NCI-H345 (cell line): ENCODE measurements at regions not wholly inside any gene's neighbourhood (a gene's known extent, or its start where the extent isn't known, plus 50 kb on each side); places are given as distances from the start of the nearest gene placed in this dataset.

ENCODE experiments used
- DNase-seq: peaks from one replicate; lab custom pipeline; 2025; lab: John Stamatoyannopoulos, UW

DNA sequence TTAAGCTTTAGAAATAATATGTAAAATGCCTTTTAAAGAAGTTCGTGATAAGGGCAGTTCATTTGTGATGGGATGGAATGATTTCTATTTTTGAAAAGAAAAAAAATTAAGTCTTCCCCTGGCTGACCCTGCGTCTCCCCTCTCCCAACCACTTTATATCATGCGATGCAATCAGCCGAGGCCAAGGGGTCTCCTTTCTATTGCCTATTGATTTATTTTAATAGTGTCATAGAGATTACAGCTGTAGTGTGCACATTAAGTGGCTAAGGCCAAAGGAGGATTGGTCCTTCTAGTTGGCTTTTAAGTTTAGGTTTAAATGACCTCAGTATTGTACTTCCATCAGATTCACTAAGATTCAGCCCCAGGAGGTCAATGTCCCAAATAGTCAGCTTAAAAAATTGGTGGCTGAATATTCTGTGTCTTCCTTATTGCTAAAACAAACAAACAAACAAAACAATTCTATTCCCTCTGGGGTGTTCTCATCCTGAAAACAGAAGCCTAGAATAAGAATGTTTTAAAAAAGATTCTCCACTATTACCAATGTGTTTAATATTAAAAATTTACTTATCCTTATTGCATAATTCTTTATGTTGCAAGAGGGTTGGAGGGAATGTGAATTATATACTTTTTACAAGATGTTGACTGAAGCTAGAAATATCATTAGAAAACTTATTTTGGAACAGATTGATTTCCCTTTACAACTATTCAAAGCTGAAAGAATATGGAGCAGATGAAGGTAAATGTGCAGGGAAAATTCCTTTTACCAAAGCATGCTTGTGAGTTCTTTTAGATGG lies 359.1 kb downstream of the SAMD5 start:
- DNase-seq: no peak

DNA sequence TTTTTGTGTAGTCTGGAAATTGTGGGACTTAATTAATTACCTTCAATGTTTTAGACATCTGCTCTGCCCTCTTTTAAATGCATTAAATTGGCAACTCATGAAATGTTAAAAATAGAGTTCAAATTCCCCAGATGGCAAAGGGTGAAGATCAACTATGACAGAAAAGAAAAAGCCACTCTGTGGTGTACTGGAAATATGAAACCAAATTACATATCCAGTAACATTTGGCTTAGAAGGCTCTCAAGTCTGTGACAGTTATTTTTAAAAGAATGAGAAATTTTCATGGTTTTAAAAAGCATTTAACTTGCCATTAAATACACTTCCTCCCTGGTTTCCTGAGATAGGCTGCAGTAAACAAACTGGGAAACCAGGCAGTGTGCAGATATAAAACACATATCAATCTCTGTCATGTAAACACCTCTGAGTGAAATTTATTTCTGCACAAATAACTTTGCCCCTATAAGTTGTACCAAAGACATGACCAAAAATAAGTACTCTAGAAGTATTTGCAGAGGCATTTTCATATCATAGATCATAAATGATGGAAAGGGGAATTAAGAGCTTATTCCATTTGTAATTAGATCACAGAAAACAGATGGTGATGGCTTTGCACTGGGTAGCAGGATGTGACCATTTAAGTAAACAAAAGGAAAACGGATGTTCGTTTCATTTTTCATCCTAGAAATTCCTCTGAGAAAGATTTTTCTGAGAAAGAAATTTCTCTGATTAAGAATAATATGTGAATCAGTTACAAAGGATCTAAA lies 360.1 kb downstream of the SAMD5 start:
- DNase-seq: no peak

DNA sequence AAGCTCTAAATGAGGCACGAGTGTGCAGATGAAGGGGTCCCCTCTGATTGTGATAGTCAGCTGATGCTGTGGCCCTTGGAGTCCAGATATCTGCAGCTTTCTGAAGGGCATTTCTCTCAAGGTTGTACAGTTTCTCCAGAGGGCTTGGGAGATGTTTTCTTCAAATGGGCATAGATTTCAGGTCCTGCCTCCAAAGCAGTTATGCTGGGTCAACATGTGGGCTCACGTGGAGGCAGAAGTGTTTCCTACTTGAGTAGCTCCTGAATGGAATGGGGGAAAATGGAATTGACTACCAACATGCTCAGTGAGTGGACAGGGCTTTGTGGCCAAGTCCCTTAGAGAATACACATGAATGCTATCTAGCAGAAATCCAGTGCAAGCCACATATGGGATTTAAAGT lies 360.7 kb downstream of the SAMD5 start:
- DNase-seq: no peak

DNA sequence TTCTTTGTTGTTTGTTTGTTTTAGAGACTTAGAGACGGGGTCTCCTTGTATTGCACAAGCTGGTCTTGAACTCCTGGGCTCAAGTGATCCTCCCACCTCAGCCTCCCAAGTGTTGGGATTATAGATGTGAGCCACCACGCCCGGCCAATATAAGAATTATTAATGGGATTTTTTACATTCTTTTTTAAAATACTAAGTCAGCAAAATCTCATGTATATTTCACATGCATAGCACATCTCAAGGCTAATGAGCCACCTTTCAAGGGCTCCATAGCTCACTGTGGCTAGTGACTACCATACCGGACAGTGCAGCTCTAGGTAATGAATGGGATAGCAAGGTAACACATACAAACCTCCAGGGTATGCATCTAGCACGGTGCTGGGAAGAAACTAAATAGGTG lies 361.4 kb downstream of the SAMD5 start:
- no peak for DNase-seq

DNA sequence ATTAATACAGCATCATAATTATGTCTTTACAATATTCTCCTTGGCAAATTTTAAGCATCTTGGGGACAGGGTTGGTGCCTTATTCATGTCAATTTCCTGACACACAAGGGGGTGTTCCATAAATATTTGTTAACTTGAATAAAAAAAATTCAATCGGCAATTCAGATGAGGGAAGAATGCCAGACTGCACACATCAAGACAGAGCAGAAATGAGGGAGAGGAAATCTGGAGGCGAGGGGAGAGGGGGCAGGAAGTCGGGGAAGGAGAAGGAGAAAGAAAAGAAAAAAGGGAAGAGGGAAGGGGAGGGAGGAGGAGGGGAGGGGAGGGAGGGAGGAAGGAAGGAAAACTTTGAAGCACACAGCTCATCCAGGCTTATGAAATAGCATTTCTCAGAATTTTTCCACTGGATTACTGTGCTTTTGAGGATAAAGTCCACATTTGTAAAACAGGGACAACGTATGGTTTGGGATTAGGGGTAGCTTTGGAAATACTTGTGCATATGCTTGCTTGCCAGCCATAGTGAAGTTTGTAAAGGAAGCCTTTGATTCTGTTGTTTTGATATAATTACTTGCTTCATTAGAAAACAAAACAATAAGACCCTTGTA lies 362.1 kb downstream of the SAMD5 start:
- DNase-seq: no peak

DNA sequence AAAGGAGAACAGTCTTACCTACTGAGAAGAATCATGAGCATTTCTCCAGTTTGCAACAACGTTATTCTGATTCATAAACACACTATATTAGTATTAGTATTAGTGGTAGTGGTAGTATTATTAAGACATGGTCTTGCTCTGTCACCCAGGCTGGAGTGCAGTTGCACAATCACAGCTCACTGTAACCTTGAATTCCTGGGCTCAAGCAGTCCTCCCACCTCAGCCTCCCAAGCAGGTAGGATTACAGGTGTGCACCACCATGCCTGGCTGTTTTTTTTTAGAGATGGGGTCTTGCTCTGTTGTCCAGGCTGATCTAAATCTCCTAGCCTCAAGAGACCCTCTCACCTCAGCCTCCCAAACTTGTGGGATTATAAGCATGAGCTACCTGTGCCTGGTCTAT lies 363.5 kb downstream of the SAMD5 start:
- DNase-seq: no peak

DNA sequence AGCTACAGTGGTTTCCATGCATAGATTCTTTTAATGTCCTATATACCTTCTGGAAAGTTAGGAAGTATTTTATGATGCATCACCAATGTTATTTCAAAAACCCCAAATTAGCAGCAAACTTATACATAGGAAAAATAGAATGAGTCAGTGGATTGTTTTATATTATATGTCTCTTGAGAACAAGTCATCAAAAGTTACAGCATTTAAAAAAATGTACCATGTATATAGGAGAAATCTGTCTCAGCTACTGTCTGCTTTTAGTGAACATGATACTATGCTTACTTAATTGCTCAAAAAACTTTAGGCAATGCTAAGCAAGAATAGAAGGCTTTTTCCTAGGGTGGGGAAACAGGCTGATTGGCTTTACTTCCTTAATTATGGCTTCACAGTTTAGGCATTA lies 365.3 kb downstream of the SAMD5 start:
- no peak for DNase-seq

DNA sequence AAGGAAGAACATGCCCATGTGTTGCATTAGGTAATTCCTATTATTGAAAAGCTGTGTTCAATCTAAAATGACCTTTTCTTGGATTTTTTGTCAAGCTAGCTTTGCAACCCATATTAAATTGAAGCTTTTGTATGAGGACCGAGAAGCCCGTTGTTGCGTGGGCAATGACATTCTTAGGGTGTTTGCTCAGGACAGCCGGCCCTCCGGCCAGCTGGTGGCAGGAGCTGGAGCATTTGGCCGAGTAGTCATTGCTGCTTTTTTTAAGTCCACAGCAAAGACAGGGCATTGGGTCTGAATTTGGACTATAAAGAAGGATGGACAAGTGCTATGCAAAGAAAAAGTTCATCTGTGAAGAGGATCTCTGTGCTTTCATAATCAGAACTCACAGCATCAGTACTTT lies 365.8 kb downstream of the SAMD5 start:
- DNase-seq: no peak

DNA sequence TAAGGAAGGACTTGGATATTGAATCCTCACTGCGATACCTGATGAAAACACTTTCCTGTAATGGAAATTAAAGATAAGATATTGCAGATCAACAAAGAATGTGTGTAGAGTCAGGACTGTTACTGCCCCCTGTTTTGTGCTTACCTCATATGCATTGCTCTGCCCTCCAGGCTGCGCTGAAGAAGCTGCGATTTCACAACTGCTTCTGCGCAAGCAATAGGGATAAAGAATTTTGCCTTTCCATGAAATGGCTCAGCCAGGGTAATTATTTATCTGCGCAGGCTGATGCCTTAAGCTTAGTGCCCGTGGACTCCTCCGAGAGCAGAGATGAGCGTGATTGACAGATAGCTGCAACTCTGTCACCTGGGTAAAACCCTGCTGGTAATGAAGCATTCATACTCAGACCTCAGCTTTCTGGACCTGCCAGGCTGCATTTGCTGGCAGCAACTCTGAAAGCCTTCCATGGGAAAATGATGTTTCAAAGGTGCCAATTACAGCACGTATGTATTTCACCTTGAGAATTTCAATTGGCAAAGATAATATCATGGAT lies 370.6 kb downstream of the SAMD5 start:
- DNase-seq: no peak

DNA sequence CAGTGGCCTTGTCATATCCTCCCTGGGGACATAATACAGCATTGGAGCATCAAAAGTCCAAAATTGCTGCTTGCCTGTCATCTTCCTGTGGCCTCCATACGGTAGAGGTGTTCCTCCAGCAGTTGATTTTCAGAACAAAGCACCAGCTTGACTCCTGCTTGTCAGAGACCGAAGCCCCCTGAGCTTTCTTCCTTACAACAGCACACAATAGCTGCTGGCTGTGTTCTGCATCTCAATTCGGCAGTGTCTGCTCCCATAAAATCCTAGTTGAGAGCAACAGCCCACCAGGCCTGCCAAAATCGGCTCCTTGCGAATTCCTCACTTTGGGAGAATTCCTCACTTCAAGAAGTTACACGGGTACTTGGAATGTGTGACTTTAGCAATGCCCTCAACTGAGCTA lies 372.9 kb downstream of the SAMD5 start:
- DNase-seq: no peak

DNA sequence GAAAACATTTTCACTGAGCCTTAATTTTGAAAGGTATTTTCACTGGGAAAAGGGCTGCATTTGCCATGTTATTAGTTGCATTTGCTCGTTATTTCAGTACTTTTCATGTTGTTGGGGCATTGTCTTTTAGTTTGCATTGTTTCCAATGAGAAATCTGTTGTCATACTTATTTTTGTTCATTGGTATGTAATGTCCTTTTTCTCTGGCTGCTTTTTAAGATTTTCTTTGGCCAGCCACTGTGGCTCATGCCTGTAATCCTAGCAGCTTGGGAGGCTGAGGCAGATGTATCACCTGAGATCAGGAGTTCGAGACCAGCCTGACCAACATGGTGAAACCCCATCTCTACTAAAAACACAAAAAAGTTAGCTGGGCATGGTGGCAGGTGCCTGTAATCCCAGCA lies 379.9 kb downstream of the SAMD5 start:
- no peak for DNase-seq

DNA sequence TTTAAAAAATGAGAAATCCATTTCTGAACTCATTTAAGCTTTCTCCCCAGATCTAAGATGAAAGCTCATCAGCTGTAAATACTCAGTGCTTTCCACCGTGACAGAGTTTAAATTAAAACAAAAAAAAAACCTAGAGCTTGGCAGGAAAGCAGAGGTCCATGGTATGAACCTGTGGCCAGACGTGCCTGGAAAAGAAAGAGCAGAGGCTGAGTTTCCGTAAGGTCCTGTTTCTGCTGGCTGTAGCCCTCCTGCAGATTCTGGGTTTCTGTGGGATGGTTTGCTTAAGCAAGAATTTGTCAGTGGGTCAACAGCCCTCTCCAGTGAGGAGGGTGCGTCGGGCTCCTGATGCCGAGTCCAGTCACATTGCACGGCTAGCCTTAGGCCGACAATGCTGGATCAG lies 383.2 kb downstream of the SAMD5 start:
- DNase-seq: no peak

DNA sequence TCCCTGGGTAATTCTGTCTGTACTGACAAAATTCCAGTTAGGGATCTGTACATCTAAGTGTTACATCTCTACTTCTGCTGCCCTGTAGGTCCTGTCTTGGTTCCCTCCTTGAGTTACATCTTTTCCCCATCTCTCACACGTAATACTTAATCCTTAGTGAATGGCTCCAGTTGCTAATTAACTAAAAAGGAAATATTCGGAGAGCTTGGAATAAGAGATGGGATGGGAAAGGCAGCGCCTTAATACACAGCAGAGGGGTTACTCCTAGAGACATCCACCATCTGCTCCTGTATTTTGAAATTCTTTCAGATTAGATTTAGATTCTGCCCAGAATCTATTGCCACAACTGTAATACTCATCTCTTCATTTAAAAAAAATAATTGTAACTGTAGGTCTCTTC lies 384.0 kb downstream of the SAMD5 start:
- no peak for DNase-seq

DNA sequence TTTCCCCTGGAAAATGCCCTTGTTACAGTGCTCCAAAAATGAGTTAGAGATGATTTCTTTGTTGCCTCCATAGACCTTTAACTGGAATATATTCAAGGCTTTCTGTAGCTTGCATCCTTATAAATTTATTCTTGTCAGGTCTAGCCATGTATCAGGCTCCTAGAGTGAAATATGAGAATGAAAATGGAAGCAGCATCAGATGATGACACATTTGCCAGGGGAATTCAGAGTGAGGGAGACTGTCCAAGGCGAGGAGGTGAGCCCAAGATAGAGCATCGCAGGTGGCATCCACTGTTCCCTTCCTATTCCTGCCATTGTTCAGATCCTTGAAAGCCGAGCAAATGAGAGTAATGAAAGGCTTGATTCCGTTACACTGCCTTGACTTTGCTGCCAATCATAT lies 386.8 kb downstream of the SAMD5 start:
- DNase-seq: no peak

DNA sequence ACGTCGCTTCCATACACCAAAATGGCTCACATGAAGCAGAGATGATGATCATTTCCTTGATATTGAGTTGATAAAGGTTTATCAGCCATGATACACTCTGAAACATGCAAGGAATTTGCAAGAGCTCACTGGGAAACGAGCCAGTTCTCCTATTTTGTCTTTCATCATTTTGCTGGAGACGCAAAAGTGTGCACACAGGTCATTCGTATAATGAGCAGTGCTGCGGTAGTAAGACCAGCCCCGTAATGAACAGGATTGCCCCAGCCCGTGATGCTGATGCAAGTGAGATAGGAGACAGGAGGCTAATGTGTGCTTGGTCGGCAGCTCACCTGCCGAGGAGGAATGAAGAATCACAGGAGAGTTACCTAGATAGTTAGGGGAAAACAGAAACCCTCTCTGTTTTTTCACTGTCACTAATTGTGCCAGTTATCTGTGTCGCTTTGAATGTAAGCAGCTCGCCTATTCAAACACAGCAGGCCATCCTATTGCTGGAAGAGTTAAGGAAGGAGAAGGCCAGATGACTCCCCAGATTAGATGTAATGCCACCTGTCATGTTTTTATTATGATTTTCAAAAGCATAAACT lies 391.8 kb downstream of the SAMD5 start:
- no peak for DNase-seq

DNA sequence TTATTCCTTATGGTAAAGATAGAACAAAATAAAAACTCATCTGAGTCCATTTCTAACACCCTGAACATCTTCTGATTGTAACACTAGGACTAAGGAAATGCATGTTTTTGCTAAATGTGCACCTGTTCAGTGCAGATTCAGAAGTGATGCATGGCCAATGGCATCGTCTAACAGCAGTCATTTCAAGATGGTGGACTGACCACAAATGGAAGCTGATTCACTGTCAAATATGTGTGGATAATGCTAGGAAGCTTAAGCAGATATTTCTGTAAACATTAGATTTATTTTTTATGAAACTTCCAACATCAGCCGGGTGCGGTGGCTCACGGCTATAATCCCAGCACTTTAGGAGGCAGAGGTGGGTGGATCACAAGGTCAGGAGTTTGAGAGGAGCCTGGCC lies 394.8 kb downstream of the SAMD5 start:
- DNase-seq: no peak

DNA sequence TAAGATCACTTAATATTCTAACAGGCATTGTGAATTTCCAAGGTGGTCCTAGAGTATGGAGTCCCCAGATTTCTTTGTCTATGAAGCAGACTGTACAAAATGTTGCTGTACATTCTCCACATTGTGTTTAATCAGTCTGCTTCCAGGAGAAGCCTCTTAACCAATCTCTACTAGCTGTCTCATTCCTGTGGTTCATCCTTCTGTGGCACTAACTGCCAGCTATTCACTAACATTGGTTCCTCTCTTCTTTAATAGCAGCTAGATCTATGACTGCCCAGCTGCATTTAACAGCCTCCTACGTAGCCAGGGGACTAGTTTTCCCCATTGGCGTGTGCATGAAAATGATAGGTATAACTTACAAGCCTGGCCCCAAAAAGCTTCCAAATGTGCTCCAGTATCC lies 395.4 kb downstream of the SAMD5 start:
- DNase-seq: no peak

DNA sequence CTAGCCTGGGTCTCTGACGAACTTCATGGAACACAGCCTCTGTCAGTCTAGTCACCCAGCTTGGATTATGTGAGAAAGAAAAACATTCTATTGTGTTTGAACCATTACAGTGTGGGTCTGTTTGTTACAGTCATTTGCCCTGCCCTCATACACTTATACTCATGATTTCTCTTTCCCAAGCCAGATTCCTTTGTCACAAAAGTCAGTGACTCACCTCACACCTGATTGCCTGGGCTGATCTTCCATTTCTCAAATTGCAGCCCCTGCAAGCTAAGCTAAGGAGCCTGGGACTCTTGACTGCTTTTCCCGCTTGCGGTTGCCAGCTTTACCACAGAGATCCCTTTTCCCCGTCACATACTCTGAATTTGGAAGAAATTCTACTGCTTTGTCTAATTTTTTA lies 395.9 kb downstream of the SAMD5 start:
- DNase-seq: no peak

DNA sequence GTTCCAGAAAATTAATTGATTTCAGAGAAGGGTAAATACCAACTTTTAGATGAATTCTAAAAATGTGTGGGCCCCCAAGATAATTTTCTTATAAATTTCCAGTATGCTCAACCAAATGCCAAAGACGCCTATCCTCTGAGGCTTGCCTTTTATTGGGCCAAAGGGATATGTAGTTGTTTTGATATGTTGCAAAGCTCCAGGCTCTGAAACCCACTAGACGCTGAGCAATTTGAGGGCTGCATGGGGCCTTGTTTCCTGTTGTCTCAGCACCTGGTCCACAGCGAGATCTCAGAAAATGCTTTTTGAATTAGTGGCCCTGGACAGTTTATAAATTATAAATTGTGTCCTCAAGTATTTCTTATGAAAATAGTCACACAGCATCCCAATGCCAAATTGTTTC lies 397.2 kb downstream of the SAMD5 start:
- DNase-seq: no peak

DNA sequence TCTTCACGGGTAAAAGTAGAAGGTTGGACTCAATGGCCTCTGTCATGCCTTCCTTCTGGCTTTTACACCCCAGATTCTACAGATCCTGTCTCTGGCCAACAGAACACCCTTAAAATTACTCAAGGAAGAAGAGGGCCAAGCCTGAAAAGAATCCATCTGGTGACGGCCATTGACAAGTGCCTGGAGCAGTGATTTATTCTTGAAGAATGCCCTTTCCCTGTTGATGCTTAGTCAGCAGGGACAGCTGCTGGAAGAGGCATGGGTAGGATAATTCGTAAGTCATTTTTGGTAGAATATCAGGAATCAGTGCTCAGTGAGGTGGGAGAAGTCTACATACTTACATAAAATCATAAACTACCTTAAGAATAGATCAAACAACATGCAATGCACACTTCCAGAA lies 397.9 kb downstream of the SAMD5 start:
- no peak for DNase-seq

DNA sequence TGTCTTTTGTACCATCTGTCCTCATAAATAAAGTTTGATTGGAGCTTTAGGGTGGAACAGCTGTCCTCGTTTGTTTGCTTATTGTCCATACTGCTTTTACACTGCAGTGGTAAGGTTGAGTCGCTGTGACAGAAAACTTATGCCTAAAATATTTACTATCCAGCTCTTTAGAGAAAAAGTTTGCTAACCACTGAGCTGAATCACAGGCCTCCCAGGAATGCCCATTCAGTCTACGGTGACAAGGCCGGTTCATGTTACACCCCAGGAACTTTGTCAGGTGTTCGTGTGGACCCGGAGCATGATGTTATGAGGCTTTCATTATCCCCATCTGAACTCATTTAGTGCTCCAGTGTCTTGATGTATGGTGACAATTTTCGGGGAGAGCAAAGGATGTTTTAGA lies 401.1 kb downstream of the SAMD5 start:
- no peak for DNase-seq

DNA sequence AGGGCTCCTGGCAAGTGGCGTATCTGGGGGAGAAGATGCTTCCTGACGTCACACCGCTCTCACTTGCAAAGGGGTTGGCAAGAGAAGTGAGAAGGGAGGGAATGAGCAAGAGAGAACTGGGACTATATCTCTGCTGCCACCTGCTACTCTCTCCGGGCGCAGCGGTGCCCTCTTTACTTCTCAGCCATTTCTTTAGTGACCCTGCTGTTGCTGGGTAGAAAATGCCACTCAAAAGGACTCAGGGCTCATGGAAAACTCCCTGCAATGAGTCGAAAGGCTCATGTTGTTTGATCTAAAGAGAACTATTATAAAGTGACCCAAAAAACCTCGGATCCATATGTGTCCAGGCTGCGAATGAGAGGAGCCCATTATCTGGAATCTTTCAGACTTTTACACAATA lies 401.8 kb downstream of the SAMD5 start:
- DNase-seq: no peak

DNA sequence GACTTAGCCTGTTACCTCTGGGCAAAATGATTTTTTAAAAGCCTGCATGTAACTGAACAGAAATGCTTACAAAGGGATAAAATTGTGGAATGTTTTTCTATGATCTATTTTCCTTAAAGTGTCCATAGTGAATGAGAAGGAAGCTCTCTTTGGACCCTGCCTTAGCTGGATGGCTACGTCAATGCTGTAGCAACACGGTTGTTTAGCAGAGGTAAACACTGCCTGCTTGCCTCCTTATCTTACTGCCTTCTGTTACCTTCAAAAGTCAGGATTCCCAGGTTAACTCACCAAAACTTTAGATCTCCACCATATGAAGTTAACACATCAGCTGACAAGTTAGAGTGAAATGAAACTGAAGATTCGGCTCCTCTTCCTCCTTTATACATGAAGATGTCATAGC lies 402.6 kb downstream of the SAMD5 start:
- DNase-seq: no peak
